ENCODE measurements at regions not wholly inside any gene's neighbourhood (a gene's known extent, or its start where the extent isn't known, plus 50 kb on each side); places are given as distances from the start of the nearest gene placed in this dataset.

DNA sequence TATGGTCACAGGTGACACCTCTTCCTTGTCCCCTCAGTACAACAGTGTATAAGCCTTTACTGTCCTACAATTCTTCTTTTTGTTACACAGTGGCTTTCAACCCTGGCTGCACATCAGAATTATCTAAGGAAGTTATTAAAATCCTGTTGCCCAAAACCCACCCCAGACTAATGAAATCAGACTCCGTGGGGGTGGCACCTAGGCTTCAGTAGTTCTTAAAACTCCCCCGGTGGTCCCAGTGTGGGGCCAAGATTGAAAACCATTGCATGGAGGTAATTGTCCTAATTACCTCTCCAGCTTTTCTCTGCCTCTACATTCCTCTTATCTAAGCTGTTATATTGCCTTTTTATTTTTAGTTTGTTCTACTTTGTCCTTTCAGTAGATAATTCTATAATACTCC, 172.8 kb downstream of the DAD1 start:
- no peak for DNase-seq
- H3K9me3 ChIP-seq, result no peaks in the 10 kb centered on the region
- no peak overlapping the region for H3K4me3 ChIP-seq
- H3K36me3 ChIP-seq, result no peaks in the 10 kb centered on the region
- no peaks in the 10 kb centered on the region for H3K27me3 ChIP-seq

- no peak for DNase-seq
- Histone ChIP-seq H3K4me3 (no peak overlapping the region), H3K9me3 (no peaks in the 10 kb centered on the region), H3K27me3 (no peaks in the 10 kb centered on the region), H3K36me3 (no peaks in the 10 kb centered on the region)
These were observed 173.4 kb downstream of the DAD1 start for GRCh38 chr14:22415605-22415959.

GRCh38 chr14:22414876-22415604, 174.0 kb downstream of the DAD1 start:
- DNase-seq, result no peak

GRCh38 chr14:22412926-22413411, 176.1 kb downstream of the DAD1 start:
- H3K9me3 ChIP-seq, result no peaks in the 10 kb centered on the region
- H3K36me3 ChIP-seq, result no peaks in the 10 kb centered on the region
- H3K4me3 ChIP-seq, result no peak overlapping the region
- H3K27me3 ChIP-seq, result no peaks in the 10 kb centered on the region
- peak; percentile 13 for DNase-seq

More at GRCh38 chr14:22414876-22415604, 174.0 kb downstream of the DAD1 start:
- Histone ChIP-seq H3K36me3 (no peaks in the 10 kb centered on the region), H3K4me3 (no peak overlapping the region), H3K27me3 (no peaks in the 10 kb centered on the region), H3K9me3 (no peaks in the 10 kb centered on the region)

GRCh38 chr14:22411398-22412055, 177.5 kb downstream of the DAD1 start:
- Histone ChIP-seq H3K9me3 (no peaks in the 10 kb centered on the region), H3K4me3 (no peak overlapping the region), H3K27me3 (no peaks in the 10 kb centered on the region), H3K36me3 (no peaks in the 10 kb centered on the region)
- DNase-seq, result no peak

GRCh38 chr14:22410497-22410896, 178.5 kb downstream of the DAD1 start:
- DNase-seq, result no peak
- H3K9me3 ChIP-seq, result no peaks in the 10 kb centered on the region
- H3K27me3 ChIP-seq, result no peaks in the 10 kb centered on the region
- H3K36me3 ChIP-seq, result no peaks in the 10 kb centered on the region
- no peak overlapping the region for H3K4me3 ChIP-seq

DNA sequence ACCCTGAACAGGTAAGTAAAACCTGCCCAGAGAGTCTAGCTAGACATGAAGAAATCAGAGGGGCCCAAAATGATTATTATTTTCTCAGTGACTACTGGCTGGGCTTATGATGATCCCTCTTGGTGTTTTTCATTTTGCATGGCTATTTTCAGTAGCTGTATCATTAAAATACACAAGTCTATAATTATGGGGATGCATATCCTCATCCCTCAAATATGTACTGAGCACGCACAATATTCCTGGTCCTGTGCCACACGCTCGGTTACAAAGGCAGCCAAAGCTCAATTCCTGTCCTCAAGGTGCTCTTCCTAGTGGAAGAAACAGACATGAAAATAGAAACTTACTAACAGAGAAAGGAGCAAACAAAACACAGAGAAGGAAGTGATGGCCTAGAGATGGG, 180.0 kb downstream of the DAD1 start:
- Histone ChIP-seq H3K4me3 (no peak overlapping the region), H3K9me3 (no peaks in the 10 kb centered on the region), H3K27me3 (no peaks in the 10 kb centered on the region), H3K36me3 (no peaks in the 10 kb centered on the region)
- DNase-seq, result no peak

GRCh38 chr14:22408547-22408946, 180.5 kb downstream of the DAD1 start:
- no peaks in the 10 kb centered on the region for H3K36me3 ChIP-seq
- H3K4me3 ChIP-seq, result no peak overlapping the region
- no peaks in the 10 kb centered on the region for H3K27me3 ChIP-seq
- no peaks in the 10 kb centered on the region for H3K9me3 ChIP-seq
- no peak for DNase-seq

GRCh38 chr14:22407033-22407432, 182.0 kb downstream of the DAD1 start:
- Histone ChIP-seq H3K27me3 (no peaks in the 10 kb centered on the region), H3K4me3 (no peak overlapping the region), H3K36me3 (no peaks in the 10 kb centered on the region), H3K9me3 (no peaks in the 10 kb centered on the region)
- no peak for DNase-seq

DNA sequence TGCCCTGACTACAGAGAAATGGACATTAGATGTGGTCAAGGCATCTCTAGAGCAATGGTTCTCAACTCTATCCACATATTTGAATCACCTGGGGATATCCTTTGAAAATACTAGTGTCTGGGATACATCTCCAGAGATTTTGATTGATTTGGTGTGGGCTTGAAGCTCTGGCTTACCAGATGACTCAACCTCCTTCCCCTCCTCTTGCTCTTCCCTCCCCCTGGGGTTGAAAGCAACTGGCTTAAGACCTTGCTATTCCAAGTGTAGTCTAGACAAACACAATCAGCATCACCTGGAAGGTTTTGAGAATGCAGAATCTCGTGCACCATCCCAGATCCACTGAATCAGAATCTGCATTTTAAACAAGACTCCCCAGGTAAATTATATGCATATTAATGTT, 183.8 kb downstream of the DAD1 start:
- Histone ChIP-seq H3K36me3 (no peaks in the 10 kb centered on the region), H3K9me3 (no peaks in the 10 kb centered on the region), H3K4me3 (no peak overlapping the region)

DNA sequence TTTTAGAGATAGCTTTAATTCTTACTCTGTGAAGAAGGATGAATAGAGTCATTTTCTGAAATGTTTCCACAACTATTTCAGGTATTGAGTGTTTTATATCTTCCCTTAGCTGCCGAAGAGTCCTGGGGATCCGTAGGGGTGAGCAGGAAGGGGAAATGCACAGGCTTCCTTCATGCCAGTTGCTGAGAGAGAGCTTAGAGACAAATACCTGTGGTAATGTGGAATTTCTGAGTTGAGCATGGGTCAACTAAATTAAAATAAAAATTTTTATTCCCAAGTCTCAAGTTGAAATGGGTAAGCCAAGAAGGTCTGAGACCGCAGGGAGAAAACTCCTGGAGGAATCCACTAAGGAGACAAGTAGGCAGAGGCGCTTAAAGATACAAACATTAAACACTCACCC, 185.7 kb downstream of the DAD1 start:
- no peak overlapping the region for H3K4me3 ChIP-seq
- no peaks in the 10 kb centered on the region for H3K36me3 ChIP-seq
- H3K9me3 ChIP-seq, result no peaks in the 10 kb centered on the region
- no peak for DNase-seq
- H3K27me3 ChIP-seq, result no peaks in the 10 kb centered on the region

More for the DNA sequence above, 183.8 kb downstream of the DAD1 start:
- no peaks in the 10 kb centered on the region for H3K27me3 ChIP-seq
- no peak for DNase-seq

- H3K9me3 ChIP-seq, result no peaks in the 10 kb centered on the region
- H3K27me3 ChIP-seq, result no peaks in the 10 kb centered on the region
- no peak for DNase-seq
- no peak overlapping the region for H3K4me3 ChIP-seq
- no peaks in the 10 kb centered on the region for H3K36me3 ChIP-seq
These were observed 188.3 kb downstream of the DAD1 start for GRCh38 chr14:22400655-22401259.

DNA sequence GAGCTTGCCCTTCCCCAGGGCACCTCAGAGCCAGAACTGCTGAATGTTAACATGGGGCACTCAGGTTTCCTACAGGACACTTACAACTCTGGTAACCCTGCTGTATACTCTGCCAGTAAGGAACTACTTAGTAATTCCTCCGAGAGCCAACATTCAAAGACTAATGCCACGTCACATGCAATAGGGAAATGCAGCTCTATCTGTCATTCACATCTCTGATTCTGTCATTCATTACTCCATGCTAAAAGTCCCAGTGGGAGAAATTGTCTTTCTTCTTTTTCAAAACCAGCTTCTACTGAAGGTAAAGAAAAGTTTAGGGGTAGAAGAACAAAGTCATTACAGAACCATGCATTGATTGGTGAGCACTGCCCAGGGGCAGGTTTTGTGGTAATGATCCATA, 189.2 kb downstream of the DAD1 start:
- Histone ChIP-seq H3K27me3 (no peaks in the 10 kb centered on the region), H3K4me3 (no peak overlapping the region), H3K9me3 (no peaks in the 10 kb centered on the region), H3K36me3 (no peaks in the 10 kb centered on the region)
- DNase-seq, result no peak

DNA sequence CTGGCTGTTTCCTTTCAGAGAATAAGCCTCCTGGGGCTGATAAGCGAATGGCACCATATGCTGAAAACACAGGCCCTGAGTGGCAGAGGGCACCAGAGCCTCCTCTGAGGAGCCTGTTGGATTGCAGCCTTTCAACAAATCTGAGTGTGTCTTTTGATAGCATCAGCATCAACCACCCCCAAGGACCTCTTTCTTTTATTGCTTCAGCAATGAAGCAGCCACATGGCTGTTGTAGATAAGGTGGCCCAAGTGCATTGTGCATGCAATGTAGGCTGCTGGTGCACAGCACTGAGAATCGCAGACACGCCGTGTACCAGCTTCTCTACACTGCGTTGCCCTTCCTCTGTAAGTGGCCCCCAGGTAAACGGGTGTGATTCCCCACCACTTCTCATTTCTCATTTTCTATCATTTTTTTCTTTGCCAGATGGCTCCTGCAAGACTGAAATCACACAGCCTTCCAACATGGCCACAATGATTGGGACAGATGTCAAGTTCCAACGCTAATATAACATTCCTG, 191.7 kb downstream of the DAD1 start:
- no peaks in the 10 kb centered on the region for H3K27me3 ChIP-seq
- no peak overlapping the region for H3K4me3 ChIP-seq
- H3K36me3 ChIP-seq, result no peaks in the 10 kb centered on the region
- no peaks in the 10 kb centered on the region for H3K9me3 ChIP-seq
- DNase-seq, result no peak

DNA sequence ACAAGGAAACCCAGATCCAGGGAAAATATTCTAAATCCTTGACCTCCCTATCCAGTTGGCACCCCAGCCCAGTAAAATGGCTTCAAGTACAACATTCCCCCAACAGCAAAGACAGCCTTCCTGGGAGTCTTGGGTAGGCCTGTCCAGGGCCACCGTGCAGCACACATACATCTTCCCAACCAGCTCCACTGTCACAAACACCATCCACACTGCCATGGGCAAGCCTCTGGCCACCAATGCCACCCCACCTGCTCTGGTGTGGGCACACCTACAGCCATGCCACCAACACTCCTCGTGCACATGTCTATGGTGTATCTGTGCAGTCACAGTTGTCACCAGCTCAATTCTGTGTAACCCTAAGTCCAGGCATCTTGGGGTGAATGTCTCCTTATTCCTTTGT, 193.2 kb downstream of the DAD1 start:
- Histone ChIP-seq H3K9me3 (no peaks in the 10 kb centered on the region), H3K36me3 (no peaks in the 10 kb centered on the region), H3K27me3 (no peaks in the 10 kb centered on the region), H3K4me3 (no peak overlapping the region)
- no peak for DNase-seq

DNA sequence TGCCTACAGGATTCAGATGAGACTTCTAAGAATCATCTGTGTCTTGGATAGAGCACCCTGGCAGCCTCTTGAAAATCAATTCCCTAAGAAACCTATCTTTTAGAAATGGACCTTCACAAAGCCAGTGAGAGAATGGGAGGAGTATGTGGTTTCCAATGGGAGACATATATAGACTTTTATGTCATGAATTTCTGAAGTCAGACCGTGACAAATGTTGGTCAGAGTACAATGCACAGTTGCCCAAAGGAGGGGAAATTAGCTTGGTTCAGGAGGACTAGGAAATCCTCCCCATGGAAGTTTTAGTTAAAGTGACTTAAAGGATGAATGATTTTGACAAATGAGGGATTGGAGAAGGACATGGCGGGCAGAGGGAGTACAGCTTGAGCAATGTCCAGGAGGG, 194.4 kb downstream of the DAD1 start:
- H3K4me3 ChIP-seq, result no peak overlapping the region
- DNase-seq, result no peak
- no peaks in the 10 kb centered on the region for H3K27me3 ChIP-seq
- H3K9me3 ChIP-seq, result no peaks in the 10 kb centered on the region
- no peaks in the 10 kb centered on the region for H3K36me3 ChIP-seq

DNA sequence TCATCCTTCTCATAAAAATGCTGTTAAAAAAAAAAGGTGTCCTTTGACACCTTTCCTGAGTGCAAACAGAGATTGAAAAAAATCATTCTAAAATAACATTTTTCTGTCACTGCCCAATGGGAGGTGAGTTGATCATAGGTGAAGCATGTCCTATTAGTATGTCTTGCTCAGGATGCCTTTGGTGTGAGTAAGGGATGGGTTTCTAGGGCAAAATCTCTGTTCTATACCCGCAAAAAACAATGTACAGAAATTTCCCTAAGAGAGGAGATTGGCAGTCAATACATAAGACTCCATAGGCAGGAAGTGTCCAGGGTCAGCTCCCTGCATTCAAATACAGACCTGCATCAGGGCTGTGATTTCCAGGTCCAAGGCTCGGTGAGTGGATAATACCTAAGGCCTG, 195.2 kb downstream of the DAD1 start:
- Histone ChIP-seq H3K36me3 (no peaks in the 10 kb centered on the region), H3K9me3 (no peaks in the 10 kb centered on the region), H3K4me3 (no peak overlapping the region), H3K27me3 (no peaks in the 10 kb centered on the region)
- DNase-seq, result no peak
